GM12872 (cell line): ENCODE measurements at regions not wholly inside any gene's neighbourhood (a gene's known extent, or its start where the extent isn't known, plus 50 kb on each side); places are given as distances from the start of the nearest gene placed in this dataset.

Experiments
- TF ChIP-seq, protein P1 (sequence below): IDR thresholded peaks from 3 replicates; pipeline ENCODE4 v1.5.1; 2011; ENCODE audit warnings: low read depth, mild to moderate bottlenecking, low read length, moderate library complexity; ENCODE audit not compliant: insufficient read depth

DNA sequence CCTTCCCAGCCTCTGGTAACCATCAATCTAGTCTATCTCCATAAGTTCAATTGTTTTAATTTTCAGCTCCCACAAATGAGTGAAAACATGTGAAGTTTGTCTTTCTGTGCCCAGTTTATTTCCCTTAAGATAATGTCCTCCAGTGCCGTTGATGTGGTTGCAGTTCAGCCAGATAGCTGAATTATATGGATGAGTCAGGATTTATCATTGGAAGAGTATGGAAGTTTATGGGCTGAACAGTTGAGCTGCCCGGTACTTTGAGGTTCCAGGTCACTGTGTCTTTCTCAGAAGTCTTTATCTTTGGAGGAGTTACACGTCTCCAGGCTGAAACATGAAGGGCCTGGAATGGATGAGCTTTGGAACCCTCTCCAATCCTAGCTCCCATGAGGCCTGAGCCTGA is 120.1 kb downstream of the ASCL4 start:
- TF ChIP-seq, protein P1, sequence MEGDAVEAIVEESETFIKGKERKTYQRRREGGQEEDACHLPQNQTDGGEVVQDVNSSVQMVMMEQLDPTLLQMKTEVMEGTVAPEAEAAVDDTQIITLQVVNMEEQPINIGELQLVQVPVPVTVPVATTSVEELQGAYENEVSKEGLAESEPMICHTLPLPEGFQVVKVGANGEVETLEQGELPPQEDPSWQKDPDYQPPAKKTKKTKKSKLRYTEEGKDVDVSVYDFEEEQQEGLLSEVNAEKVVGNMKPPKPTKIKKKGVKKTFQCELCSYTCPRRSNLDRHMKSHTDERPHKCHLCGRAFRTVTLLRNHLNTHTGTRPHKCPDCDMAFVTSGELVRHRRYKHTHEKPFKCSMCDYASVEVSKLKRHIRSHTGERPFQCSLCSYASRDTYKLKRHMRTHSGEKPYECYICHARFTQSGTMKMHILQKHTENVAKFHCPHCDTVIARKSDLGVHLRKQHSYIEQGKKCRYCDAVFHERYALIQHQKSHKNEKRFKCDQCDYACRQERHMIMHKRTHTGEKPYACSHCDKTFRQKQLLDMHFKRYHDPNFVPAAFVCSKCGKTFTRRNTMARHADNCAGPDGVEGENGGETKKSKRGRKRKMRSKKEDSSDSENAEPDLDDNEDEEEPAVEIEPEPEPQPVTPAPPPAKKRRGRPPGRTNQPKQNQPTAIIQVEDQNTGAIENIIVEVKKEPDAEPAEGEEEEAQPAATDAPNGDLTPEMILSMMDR = no peak

DNA sequence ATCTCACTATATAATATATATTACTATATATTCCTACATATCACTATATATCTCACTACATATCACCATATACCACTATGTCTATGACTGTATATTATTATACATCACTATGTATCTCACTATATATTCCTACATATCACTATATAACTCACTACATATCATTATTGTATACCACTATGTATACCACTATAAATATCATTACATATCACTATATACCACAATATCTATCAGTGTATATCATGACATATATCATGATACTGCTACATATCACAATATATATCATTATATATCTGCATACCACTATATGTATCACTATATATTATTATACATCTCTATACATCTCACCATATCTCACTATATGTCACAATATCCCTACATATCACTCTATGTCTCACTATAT is 121.5 kb downstream of the ASCL4 start:
- TF ChIP-seq, protein P1 = no peak

DNA sequence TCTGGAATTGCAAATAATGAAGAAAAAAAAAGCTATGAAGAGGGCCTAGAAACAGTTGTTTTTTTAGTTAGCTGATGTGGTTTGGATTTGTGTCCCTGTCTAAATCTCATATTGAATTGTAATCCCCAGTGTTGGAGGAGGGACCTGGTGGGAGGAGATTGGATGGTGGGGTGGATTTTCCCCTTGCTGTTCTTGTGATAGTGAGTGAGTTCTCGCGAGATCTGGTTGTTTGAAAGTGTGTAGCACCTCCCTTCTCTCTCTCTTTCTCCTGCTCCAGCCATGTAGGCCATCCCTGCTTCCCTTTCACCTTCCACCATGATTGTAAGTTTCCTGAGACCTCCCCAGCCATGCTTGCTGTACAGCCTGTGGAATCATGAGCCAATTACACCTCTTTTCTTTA is 126.1 kb downstream of the ASCL4 start:
- TF ChIP-seq, protein P1 = no peak

DNA sequence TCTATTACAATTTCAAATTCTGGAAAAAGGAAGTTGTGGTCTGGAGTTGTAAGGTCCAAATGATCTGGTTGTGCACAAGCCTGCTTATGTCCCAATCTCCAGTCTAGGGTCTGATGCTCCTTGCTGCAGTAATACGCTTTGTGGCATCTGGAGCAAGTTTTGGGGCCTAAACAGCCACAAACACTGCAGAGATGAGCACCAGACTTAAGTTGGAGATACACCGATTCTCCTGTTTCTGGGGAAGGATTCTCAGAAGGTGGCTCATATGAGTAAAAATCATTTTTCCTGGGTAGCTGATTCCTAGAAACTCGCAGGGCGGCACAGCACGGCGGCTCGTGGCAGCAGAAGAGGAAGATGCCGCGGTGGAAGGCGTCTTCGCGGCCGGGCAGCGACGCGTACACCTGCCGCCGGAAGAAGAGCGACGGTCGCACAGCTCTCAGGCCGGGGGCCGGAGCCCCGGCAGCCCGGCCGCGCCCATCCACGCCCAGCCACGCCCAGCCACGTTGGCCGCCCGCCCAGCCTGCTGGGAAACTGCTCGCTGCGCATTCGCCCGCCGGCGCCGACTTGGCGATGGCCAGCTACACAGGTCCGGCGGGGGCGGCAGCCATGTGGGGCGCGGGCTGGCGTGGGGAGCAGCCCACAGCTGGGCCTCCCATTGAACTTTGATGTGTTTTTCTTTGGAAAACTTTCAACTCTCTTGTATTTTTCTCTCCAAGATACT is 129.0 kb downstream of the ASCL4 start:
- TF ChIP-seq, protein P1 = no peak

DNA sequence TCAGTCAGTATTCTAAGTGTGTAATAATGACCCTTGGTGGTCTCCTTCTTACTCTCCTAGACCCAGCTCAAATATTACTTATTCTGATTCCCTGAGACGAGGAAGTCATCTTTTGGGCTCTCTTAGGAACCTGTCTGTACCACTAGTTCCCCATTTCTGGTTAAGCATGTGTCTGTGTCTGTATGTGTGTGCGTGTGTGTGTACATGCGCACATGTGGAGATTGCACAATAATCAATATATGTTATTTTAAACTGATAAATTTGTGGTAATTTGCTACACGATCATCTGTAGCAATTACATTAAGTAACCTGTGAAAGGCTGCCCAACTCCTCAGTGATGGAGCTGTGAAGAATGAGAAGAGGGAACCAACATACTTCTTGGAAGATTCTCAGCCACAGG is 132.2 kb downstream of the ASCL4 start:
- TF ChIP-seq, protein P1 = no peak

DNA sequence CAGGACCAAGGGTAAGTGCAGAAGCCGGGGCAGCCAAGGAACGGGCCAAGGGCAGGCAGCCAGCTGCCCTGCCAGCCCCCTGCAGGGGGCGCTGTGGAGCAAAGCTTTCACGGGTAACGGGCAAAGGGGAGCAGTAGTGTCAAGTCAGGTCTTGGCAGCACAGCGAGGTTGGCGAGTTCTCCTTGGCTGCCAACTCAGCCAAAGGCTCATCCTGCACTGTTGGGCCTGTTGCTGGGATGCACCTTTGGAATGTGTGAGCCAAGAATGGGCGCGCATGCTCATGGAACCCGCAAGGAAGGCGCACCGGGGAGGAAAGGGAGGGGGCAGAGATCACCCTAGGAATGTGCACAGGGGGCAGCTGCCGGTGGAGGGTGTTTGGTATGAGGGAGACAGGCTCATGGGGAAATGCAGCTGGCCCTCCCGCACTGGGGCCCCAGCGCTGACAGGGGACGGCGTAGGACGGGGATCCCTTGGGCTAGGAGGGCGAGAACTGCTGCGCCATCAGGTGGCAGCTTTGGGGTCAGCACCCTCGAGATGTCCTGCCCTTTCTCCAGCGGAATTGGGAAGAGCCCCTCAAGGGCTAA is 138.0 kb downstream of the ASCL4 start:
- TF ChIP-seq, protein P1 = peak; percentile 96

DNA sequence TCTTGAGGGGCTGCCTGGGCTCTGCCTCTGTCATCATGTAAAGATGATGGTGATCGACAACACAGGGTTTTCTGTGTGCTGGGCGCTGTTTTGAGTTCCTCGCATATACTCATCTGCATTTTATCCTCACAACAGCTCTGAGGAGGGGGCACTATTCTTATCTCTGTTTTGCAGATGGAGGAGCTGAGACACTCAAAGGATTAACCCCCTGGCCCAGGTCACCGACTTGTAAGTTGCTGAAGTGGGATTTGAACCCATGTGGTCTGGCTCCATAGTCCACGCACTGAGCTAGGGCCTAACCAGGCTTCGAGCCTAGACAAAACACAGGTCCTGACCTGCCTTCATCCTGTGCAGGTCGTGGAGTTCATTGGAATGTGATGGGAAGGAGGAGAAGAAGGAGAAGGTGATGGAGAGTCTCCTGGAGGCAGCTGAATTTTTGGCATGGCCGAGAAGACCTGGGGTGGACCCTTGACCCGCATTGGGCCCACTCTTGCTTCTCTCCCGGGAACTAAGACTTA is 140.0 kb downstream of the ASCL4 start:
- TF ChIP-seq, protein P1 = no peak
